ENCODE measurements at regions not wholly inside any gene's neighbourhood (a gene's known extent, or its start where the extent isn't known, plus 50 kb on each side); places are given as distances from the start of the nearest gene placed in this dataset.

DNA sequence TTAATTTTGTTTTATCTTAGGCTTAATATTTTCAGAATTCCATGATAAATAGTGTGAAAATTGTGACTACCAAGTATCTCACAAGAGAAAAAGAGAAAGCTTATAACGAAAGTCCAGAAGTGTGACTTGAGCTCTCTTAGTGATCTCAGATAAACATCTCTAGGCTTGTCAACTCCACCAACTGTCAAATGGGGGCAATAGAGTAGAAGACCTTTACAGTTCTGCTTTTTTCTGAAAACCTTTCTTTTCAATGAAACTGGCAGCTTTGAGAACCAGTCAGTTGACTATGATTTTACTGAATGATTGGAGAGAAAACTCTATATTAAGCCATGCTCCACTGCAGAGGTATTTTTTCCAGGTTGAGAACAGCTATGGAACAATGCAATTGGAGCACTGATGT is 119.2 kb upstream of the TP63 start:
- Histone ChIP-seq H3K4me3 (ENCODE audit: low read depth in 1 of 3, low read length in 3 of 3) (no peak overlapping the region), H3K36me3 (ENCODE audit: control insufficient read depth in 4 of 4, insufficient read depth in 3 of 4, low read depth in 1 of 4, low read length in 3 of 4) (no peaks in the 10 kb centered on the region), H3K9me3 (ENCODE audit: control insufficient read depth in 4 of 4, low read length in 3 of 4) (no peaks in the 10 kb centered on the region), H3K27me3 (ENCODE audit: control insufficient read depth in 4 of 4, insufficient read depth in 4 of 4, low read length in 3 of 4) (no peaks in the 10 kb centered on the region), H3K27ac (ENCODE audit: low read depth in 1 of 2, low read length in 2 of 2) (no peak overlapping the region), H3K4me1 (ENCODE audit: control insufficient read depth in 4 of 4, insufficient read depth in 4 of 4, low read length in 3 of 4) (no peaks in the 10 kb centered on the region), H3K9ac (ENCODE audit: low read depth in 1 of 2, low read length in 2 of 2) (no peak overlapping the region)
- DNase-seq (ENCODE audit: low spot score): no peak
- 34% methylated on average over 1 of the region's 1 CpG for WGBS
- TF ChIP-seq FOXA2 (IDR thresholded peaks at IDR 0.05): no peak
- no peak for TF ChIP-seq GABPA (IDR thresholded peaks at IDR 0.05 in 1 of 2, conservative IDR thresholded peaks at IDR 0.05 in 1 of 2)
- TF ChIP-seq EGR1 (IDR thresholded peaks at IDR 0.05; ENCODE audit: low read depth in 2 of 2): no peak
- no peak for TF ChIP-seq YY1 (IDR thresholded peaks at IDR 0.05)
- no peak for TF ChIP-seq RXRA (IDR thresholded peaks at IDR 0.05)
- TF ChIP-seq, protein P1, sequence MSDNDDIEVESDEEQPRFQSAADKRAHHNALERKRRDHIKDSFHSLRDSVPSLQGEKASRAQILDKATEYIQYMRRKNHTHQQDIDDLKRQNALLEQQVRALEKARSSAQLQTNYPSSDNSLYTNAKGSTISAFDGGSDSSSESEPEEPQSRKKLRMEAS (IDR thresholded peaks at IDR 0.05): no peak
- TF ChIP-seq, protein P2, sequence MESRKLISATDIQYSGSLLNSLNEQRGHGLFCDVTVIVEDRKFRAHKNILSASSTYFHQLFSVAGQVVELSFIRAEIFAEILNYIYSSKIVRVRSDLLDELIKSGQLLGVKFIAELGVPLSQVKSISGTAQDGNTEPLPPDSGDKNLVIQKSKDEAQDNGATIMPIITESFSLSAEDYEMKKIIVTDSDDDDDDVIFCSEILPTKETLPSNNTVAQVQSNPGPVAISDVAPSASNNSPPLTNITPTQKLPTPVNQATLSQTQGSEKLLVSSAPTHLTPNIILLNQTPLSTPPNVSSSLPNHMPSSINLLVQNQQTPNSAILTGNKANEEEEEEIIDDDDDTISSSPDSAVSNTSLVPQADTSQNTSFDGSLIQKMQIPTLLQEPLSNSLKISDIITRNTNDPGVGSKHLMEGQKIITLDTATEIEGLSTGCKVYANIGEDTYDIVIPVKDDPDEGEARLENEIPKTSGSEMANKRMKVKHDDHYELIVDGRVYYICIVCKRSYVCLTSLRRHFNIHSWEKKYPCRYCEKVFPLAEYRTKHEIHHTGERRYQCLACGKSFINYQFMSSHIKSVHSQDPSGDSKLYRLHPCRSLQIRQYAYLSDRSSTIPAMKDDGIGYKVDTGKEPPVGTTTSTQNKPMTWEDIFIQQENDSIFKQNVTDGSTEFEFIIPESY (IDR thresholded peaks at IDR 0.05): no peak
- no peak for TF ChIP-seq RAD21 (IDR thresholded peaks at IDR 0.05)
- no peak for TF ChIP-seq HNF4G (IDR thresholded peaks at IDR 0.05)
- TF ChIP-seq SP1 (IDR thresholded peaks at IDR 0.05): no peak
- TF ChIP-seq HNF4A (conservative IDR thresholded peaks at IDR 0.05): no peak
- TF ChIP-seq CTCF (IDR thresholded peaks at IDR 0.05; ENCODE audit: low read depth, low read length, missing input control): no peak
- TF ChIP-seq JUND (IDR thresholded peaks at IDR 0.05): no peak
- TF ChIP-seq NR2F2 (IDR thresholded peaks at IDR 0.05): no peak

- Histone ChIP-seq H3K9ac (ENCODE audit: low read depth in 1 of 2, low read length in 2 of 2) (no peak overlapping the region), H3K4me3 (ENCODE audit: low read depth in 1 of 3, low read length in 3 of 3) (no peak overlapping the region), H3K27me3 (ENCODE audit: control insufficient read depth in 4 of 4, insufficient read depth in 4 of 4, low read length in 3 of 4) (no peaks in the 10 kb centered on the region), H3K9me3 (ENCODE audit: control insufficient read depth in 4 of 4, low read length in 3 of 4) (no peaks in the 10 kb centered on the region), H3K36me3 (ENCODE audit: control insufficient read depth in 4 of 4, insufficient read depth in 3 of 4, low read depth in 1 of 4, low read length in 3 of 4) (no peaks in the 10 kb centered on the region), H3K4me1 (ENCODE audit: control insufficient read depth in 4 of 4, insufficient read depth in 4 of 4, low read length in 3 of 4) (no peaks in the 10 kb centered on the region), H3K27ac (ENCODE audit: low read depth in 1 of 2, low read length in 2 of 2) (no peak overlapping the region)
- DNase-seq (ENCODE audit: low spot score): no peak
- no peak for TF ChIP-seq CTCF (IDR thresholded peaks at IDR 0.05; ENCODE audit: low read depth, low read length, missing input control)
- TF ChIP-seq HNF4A (conservative IDR thresholded peaks at IDR 0.05): no peak
- TF ChIP-seq YY1 (IDR thresholded peaks at IDR 0.05): no peak
- TF ChIP-seq NR2F2 (IDR thresholded peaks at IDR 0.05): no peak
- TF ChIP-seq, protein P3, sequence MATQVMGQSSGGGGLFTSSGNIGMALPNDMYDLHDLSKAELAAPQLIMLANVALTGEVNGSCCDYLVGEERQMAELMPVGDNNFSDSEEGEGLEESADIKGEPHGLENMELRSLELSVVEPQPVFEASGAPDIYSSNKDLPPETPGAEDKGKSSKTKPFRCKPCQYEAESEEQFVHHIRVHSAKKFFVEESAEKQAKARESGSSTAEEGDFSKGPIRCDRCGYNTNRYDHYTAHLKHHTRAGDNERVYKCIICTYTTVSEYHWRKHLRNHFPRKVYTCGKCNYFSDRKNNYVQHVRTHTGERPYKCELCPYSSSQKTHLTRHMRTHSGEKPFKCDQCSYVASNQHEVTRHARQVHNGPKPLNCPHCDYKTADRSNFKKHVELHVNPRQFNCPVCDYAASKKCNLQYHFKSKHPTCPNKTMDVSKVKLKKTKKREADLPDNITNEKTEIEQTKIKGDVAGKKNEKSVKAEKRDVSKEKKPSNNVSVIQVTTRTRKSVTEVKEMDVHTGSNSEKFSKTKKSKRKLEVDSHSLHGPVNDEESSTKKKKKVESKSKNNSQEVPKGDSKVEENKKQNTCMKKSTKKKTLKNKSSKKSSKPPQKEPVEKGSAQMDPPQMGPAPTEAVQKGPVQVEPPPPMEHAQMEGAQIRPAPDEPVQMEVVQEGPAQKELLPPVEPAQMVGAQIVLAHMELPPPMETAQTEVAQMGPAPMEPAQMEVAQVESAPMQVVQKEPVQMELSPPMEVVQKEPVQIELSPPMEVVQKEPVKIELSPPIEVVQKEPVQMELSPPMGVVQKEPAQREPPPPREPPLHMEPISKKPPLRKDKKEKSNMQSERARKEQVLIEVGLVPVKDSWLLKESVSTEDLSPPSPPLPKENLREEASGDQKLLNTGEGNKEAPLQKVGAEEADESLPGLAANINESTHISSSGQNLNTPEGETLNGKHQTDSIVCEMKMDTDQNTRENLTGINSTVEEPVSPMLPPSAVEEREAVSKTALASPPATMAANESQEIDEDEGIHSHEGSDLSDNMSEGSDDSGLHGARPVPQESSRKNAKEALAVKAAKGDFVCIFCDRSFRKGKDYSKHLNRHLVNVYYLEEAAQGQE (IDR thresholded peaks at IDR 0.05): no peak
- TF ChIP-seq, protein P1 (IDR thresholded peaks at IDR 0.05): no peak
- TF ChIP-seq HNF4G (IDR thresholded peaks at IDR 0.05): no peak
- TF ChIP-seq, protein P2 (IDR thresholded peaks at IDR 0.05): no peak
- TF ChIP-seq, protein P4, sequence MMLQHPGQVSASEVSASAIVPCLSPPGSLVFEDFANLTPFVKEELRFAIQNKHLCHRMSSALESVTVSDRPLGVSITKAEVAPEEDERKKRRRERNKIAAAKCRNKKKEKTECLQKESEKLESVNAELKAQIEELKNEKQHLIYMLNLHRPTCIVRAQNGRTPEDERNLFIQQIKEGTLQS (IDR thresholded peaks at IDR 0.05): no peak
- TF ChIP-seq EGR1 (IDR thresholded peaks at IDR 0.05; ENCODE audit: low read depth in 2 of 2): no peak
- no peak for TF ChIP-seq RXRA (IDR thresholded peaks at IDR 0.05)
- TF ChIP-seq GABPA (IDR thresholded peaks at IDR 0.05 in 1 of 2, conservative IDR thresholded peaks at IDR 0.05 in 1 of 2): no peak
- no peak for TF ChIP-seq RAD21 (IDR thresholded peaks at IDR 0.05)
- no peak for TF ChIP-seq FOXA2 (IDR thresholded peaks at IDR 0.05)
- TF ChIP-seq JUND (IDR thresholded peaks at IDR 0.05): no peak
- no peak for TF ChIP-seq FOXA1 (IDR thresholded peaks at IDR 0.05)
- no peak for TF ChIP-seq SP1 (IDR thresholded peaks at IDR 0.05)
Measured at GRCh38 chr3:189512821-189513220, 118.4 kb upstream of the TP63 start.

Data from liver (tissue), 8 donors.